C4-2B (cell line): ENCODE measurements at regions not wholly inside any gene's neighbourhood (a gene's known extent, or its start where the extent isn't known, plus 50 kb on each side); places are given as distances from the start of the nearest gene placed in this dataset.

Experiments used
- H3K27ac ChIP-seq: fragments of 450-650 bp; 2 replicates; pipeline ENCODE4 v1.5.1; 2017
- CTCF ChIP-seq: fragments of 450-650 bp; conservative IDR thresholded peaks from 2 replicates; pipeline ENCODE4 v1.5.1; 2017; ENCODE audit warnings: mild to moderate bottlenecking
- ZFX ChIP-seq: fragments of 450-650 bp; IDR thresholded peaks from 2 replicates; pipeline ENCODE4 v1.6.1; 2017

- TF ChIP-seq CTCF = no peak
- no peak for TF ChIP-seq ZFX
- H3K27ac ChIP-seq = no peak overlapping the region
Measured at GRCh38 chr20:54407459-54407858, 67.9 kb upstream of the DOK5 start.

GRCh38 chr20:54415967-54416366 is 59.4 kb upstream of the DOK5 start:
- H3K27ac ChIP-seq = no peak overlapping the region
- TF ChIP-seq ZFX = no peak
- no peak for TF ChIP-seq CTCF

GRCh38 chr20:54416770-54417169 is 58.6 kb upstream of the DOK5 start:
- TF ChIP-seq ZFX (no peak), CTCF (no peak)
- no peak overlapping the region for H3K27ac ChIP-seq

GRCh38 chr20:54419531-54419930 is 55.9 kb upstream of the DOK5 start:
- TF ChIP-seq CTCF = no peak
- TF ChIP-seq ZFX = no peak
- H3K27ac ChIP-seq = no peak overlapping the region
